Activated CD4-positive, alpha-beta T cell treated with anti-CD3 and anti-CD28 coated beads, Interleukin-2, Interleukin-6, amounts not matched to agents 100 ng/mL and 50 ng/mL, durations not matched to agents 16 hours and 8 hours (primary cell): ENCODE measurements at regions not wholly inside any gene's neighbourhood (a gene's known extent, or its start where the extent isn't known, plus 50 kb on each side); places are given as distances from the start of the nearest gene placed in this dataset.

Source experiments
- DNase-seq: peaks from one replicate; pipeline ENCODE4 v3.0.0-alpha.2; 2020

DNA sequence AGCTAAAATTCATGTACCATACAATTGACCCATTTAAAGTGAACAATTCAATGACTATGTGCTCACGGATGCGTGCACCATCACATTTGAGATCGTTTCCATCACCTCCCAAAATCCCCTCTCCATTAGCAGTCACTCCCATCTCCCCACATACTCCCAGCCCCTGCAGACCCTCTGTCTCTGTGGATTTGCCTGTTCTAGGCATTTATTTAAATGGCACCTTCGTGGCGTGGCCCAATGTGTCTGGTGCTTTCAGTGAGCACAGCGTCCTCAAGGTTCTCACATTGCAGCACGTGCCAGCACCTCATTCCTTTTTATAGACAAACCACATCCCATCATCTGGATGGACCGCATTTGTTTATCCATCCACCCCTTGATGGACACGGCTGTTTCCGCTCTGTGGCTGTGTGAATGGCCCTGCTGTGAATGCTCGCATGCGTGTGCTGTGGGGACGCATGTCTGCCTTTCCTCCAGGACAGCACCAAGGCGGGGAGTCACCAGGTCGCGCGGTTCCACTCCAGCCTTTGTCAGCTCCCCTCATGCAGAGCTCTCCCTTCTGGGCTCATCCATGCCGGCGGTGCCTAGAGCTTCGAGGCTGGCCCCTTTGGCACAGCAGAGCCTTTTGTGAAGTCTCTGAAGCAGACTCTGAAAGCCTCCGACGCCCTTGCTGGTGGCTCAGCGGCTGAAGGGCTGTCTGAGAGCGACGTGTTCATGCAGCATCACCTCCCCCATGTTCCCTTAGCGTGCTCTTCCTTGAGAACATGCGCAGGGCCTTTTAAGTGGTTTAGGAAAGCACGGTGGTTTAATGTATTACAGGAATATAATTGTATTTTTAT, 184.4 kb downstream of the KIF26A start:
- DNase-seq: no peak

DNA sequence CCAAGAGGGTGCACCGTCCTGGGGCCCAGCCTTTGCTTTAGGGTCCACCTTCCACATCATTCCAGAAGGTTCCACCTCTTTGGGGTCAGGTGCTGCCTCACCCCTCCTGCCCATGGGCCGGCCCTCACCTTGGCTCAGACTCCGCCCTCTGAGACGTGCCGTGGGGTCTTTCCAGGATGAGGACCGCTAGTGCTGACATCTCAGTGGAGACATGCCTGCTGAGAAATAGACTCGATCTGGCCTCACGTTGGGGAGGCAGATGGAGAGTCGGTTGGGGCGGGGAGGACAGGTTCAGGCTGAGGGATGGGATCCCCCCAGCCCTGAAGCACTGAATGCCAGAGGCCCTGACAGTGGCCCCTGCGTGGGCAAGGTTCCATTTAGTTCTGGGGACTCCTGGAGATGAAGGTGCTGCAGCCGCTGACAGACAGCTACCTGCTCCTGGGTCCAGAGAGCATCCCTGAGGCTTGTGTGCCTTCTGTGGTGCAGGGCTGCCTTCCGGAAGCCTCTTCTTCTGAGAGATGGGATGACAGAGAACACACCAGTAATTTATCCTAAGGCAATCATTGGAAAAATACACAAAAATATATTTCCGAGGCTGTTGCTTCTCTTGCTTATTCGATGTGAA, 185.3 kb downstream of the KIF26A start:
- DNase-seq: no peak

DNA sequence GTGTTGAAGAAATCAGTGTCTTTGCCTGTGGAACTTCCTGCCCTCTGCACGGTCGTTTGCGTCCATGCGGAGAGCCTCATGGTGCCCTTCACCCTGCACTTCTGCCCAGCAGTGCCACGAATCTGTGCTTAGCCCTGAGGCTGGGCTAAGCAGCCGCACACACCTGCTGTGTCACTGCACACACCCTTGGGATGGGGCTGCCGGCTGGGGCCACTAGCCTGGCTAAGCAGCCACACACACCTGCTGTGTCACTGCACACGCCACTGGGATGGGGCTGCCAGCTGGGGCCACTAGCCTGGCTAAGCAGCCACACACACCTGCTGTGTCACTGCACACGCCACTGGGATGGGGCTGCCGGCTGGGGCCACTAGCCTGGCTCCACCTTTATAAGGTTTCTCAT, 188.5 kb downstream of the KIF26A start:
- DNase-seq: no peak

DNA sequence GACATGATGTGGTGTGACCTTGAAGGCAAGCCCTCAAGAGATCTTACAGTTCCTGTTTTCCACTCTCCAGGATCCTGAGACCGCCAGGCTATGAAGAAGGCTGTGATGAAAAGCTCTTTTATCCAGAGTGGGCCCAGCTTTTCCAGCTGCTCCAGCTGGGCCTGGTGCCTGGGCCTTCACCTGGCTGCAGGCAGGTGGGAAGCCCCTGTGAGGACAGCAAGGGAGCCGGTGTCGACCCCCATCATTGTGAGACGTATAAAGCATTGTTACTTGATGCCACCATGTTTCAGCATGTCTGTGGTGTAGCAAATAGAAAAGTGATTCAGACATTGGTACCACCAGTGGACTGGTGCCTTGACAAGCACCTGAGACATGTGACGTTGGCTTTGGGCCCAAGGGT, 190.2 kb downstream of the KIF26A start:
- no peak for DNase-seq

- no peak for DNase-seq
Observed at GRCh38 chr14:104329793-104330192, 191.4 kb downstream of the KIF26A start.

DNA sequence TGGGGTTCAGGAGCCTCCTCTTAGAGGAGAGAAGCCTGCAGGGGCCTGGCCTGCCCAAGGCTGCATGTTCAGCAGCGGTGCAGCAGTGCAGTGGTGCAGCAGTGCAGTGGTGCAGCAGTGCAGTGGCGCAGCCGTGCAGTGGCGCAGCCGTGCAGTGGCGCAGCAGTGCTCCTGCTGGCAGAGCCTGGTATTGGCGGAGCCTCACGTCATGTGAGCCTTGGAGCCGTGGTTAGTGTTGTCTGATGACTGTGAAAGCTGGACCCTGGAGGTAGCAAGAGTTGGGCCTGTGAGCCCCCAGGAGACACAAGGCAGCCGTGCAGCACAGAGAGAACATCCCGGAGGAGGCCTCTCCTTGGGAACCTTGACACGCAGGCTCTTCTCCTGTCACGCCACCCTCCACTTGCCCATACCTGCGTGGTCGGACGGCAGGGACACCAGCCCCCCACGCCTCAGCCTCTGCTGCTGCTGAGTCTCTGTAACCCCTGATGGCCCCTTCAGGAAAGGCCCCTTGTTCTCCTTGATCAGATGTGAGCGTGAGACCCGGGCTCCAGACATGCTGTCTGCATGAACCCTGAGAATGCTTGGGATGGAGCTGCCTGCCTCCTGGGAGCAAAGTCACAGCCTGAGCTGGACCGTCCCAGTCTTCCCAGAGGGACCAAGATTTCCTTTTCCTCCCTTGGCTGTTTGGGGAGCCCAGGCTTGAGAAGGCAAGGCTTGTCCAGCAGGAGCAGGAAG, 193.7 kb downstream of the KIF26A start:
- no peak for DNase-seq

DNA sequence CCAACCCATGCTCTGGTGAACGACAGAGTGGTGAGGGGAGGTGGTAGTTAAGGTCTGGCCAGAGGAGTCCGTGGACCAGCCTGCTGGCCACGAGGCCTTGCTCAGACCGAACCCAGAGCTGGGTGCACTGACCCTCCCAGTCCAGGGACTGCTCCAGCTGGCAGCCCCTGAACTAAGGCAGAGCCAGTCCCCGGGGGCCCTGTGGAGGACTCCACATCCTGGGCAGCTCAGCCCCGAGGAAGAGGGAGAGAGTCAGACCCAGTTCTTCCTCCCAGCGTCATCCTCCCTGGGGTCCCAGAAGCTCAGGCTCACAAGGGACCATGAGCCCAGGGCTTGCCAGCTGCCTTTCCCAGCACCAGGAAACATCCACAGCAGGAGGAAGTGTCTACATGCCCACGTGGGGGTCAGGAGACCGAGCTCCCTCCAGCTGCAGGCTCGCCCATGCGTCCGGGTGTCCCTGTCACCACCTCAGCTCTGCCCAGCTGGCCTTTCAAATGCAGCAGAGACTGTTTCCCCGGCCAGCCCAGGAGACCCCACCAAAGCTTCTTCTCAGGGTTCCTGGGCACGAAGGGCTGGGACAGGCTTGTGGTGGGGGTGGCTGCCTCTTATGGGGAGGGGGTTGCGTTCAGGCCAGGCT, 194.4 kb downstream of the KIF26A start:
- no peak for DNase-seq

DNA sequence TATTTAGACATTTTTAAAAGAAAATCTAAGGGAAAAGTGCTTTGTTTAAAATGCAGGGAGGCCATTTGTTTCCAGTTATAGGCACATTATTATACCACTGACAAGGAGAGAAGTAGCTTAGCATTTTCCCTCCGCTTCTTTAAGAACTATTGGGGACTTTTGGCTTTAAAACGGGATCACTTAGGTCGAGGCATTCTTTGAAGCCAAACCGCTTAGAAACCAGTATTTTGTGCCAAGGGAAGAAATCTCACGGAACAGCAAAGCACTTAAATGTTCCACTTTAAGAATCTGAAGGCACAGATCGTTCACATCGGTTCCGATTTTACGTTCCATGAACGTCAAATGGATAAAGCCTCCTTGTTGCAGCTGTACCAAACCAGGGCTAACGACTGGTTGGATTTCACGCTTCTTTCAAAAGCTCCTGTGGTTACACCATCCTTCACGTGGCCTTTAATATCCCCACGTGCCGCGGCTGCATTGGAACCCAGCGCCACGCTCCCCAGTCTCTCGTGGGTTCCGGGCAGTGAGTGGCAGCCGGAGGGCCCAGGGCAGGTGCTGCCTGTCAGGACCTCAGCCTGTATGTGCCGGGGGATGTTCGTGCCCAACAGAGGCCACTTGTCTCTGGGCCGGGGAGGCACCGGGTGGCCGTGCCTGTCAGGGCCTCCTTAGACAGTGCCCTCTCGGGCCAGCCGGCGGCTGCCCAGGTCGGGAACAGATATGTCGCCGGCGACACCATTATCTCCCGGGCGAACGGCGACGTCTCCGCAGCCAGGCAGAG, 195.4 kb downstream of the KIF26A start:
- no peak for DNase-seq

DNA sequence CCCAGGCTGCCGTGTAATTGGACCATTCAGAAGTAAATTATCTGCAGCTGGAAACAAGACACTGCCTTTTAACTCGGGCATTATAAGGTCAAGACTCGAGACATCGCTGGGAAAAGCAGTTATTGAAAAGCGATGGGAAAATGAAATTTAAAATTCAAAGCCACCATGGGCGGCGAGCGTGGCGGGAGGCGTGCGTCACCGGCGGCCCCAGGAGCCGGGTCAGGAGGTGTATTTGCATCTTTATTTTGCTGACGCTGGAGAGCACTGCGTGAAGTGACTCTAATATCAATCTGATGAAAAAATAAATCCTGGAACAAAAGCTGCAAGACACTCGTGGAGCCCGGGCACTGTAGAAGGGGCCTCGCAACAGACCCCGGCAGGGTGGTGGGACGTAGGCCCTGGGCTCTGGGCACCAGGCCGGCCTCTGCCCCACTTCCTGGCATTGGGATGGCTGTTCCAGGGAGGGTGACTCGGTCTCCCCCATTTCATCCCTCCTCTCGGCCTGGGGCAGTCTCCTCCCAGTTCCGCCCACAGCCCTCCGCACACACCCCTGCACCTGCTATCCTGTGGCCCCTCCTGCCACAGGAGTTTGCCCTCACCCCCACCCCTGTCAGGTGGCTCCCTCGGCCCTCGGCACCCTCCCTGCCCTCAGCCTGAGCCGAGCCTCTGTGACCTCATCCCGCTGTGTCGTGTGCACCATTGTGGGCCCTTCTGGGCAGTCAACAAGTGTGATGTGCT, 196.2 kb downstream of the KIF26A start:
- DNase-seq: no peak

- DNase-seq: no peak
Observed at GRCh38 chr14:104335176-104335575, 196.8 kb downstream of the KIF26A start.

GRCh38 chr14:104335611-104336010, 197.2 kb downstream of the KIF26A start:
- no peak for DNase-seq

DNA sequence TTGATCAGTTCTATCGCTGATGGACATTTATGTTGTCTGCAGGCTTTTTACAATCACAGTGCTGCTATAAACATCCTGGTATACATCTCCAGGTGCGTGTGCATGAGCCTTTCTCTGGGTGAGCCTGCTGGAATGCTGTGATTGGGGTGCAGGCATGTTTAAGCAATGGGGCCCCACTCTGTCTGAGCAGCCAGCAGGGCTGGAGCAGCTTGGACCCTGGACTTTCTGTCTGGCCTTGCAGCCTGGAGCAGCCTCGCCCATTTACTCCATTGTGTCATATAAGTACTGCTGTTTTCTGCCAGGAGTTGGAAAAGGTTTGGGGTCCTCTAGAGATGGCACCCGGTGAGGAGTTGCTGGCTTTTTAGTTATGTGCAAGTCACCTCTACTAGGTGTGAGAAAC, 199.0 kb downstream of the KIF26A start:
- DNase-seq: no peak

- DNase-seq: no peak
Observed at GRCh38 chr14:104339361-104339760, 201.0 kb downstream of the KIF26A start.

DNA sequence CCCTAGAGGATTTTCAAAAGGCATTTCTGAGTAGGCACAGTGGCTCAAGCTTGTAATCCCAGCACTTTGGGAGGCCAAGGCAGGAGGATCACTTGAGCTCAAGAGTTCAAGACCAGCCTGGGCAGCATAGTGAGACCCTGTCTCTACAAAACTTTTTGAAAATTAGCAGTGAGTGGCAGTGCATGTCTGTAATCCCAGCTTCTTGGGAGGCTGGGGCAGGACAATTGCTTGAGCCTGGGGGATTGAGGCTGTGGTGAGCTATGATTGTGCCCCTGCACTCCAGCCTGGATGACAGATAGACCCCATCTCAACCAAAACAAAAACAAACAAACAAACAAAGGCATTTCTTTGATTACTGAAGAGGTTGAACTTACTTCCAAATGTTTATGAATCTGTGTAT, 201.4 kb downstream of the KIF26A start:
- DNase-seq: no peak

DNA sequence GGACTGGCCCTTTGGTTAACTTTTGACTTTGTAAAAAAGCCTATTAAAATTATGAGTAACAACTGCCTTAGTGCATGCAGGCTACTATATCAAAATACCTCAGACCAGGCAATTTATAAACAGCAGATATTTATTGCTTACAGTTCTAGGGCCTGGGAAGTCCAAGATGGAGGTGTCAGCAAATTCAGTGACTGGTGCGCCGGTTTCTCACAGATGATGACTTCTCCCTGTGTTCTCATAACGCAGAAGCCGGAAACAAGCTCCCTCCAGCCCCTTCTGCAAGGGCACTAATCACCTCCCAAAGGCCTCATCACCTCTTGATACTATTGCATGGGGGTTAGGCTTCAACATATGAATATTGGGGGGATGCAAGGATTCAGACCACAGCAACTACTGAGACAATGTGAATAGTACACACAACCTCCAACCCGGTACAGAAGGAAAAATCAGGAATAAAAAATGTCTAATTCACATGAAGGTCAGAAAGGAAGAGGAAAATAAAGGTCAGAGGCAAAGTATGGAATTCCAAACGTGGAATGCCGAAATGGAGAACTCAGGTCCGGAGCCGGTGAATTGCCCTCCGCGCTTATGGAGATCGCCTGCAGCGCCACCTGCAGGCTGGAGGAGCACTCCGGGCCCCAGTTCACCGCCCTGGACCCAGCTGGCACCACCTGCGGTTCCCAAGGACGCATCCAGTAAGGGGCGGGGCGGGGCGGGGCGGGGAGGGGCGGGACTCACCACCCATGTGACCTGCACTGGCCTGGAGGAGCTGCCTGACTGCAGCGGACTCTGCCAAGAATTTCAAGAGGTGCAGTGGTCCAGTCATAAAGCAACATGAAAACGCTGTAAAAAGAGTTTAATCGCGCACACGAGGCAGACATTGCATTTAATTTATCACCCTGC, 203.4 kb downstream of the KIF26A start:
- peak; percentile 48 for DNase-seq

DNA sequence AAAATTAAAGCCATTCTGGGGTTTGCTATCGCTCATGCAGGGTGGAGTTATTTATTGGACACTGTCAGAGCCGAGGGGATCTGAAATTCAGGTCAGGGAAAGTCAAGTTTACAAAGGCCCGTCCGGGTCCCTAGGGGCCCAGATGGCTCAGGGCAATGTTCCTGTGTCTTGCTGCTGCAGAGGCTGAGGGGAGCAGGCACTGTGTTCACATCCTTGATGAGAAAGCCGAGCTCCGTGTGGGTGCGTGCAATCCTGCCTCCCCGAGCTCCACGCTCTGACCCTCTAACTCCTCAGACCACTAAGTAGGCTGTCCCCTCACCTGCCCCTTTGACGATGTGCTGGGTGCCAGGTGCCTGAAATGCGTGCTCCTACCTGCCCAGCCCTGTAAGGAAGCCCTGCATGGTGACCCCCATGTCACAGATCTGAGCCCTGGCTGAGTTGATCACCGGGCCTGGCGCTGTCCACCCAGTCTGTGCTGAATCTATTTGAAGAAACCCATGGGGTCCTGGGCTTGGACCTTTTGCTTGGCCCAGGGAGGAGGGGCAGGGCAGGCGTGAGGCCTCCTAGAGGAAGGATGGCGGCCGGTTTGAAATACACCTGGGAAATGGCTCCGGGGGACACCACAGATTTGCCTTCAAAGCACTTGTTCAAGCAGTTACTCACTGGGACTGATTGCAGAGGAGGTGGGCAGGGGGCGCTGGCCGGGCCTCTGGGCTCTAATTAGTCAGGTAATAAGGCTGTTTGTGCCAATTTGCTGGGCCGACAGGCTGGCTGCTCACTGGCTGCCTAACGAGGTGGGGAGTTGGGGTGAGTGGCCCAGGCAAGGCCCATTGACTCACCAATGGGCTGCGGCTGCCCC, 204.3 kb downstream of the KIF26A start:
- no peak for DNase-seq

DNA sequence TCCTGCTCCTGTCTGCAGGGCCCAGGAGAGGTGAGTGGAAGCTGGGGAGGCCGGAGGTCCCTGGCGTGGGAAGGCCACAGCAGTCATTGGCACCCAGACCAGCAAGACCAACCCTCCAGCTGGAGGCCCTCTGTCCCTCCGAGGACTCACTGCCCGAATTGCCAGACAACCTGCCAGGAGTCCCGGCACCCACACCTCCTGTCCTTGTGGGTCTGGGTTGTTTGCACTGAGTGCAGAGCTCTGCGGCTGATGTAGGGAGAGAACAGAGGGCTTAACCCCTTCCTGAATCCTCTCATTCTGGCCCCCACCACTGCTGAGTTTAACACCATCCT, 204.9 kb downstream of the KIF26A start:
- no peak for DNase-seq

- DNase-seq: no peak
Observed at GRCh38 chr14:104343690-104344640, 205.6 kb downstream of the KIF26A start.
